ENCODE measurements at regions not wholly inside any gene's neighbourhood (a gene's known extent, or its start where the extent isn't known, plus 50 kb on each side); places are given as distances from the start of the nearest gene placed in this dataset.

GRCh38 chr15:95346721-95347475 is 983.6 kb upstream of the NR2F2 start:
- intact Hi-C loops (cut with DNase I): no loop called here
- no peak for DNase-seq

GRCh38 chr15:95347837-95348236 is 982.7 kb upstream of the NR2F2 start:
- intact Hi-C loops (cut with DNase I): no loop called here
- DNase-seq: no peak

- intact Hi-C loops (cut with DNase I): no loop called here
- DNase-seq: no peak
Measured at GRCh38 chr15:95350908-95351307, 979.6 kb upstream of the NR2F2 start.

- no peak for DNase-seq
Measured at GRCh38 chr15:95352631-95353187, 977.8 kb upstream of the NR2F2 start.

GRCh38 chr15:95353512-95353911 is 977.0 kb upstream of the NR2F2 start:
- intact Hi-C loops (cut with DNase I): no loop called here
- DNase-seq: no peak

More at GRCh38 chr15:95352631-95353187, 977.8 kb upstream of the NR2F2 start:
- intact Hi-C loops (cut with DNase I): no loop called here

- DNase-seq: no peak
- intact Hi-C loops (cut with DNase I): no loop called here
Measured at GRCh38 chr15:95359966-95360365, 970.5 kb upstream of the NR2F2 start.

- intact Hi-C loops (cut with DNase I): no loop called here
- DNase-seq: no peak
Measured at GRCh38 chr15:95362306-95362705, 968.2 kb upstream of the NR2F2 start.

- no peak for DNase-seq
- intact Hi-C loops (cut with DNase I): no loop called here
Measured at GRCh38 chr15:95363646-95364045, 966.9 kb upstream of the NR2F2 start.

GRCh38 chr15:95365511-95366107 is 964.9 kb upstream of the NR2F2 start:
- intact Hi-C loops (cut with DNase I): no loop called here
- no peak for DNase-seq

GRCh38 chr15:95368191-95368590 is 962.3 kb upstream of the NR2F2 start:
- DNase-seq: no peak
- intact Hi-C loops (cut with DNase I): no loop called here

- intact Hi-C loops (cut with DNase I): no loop called here
- no peak for DNase-seq
Measured at GRCh38 chr15:95368755-95369601, 961.5 kb upstream of the NR2F2 start.

GRCh38 chr15:95370291-95370690 is 960.2 kb upstream of the NR2F2 start:
- intact Hi-C loops (cut with DNase I): no loop called here
- DNase-seq: no peak

GRCh38 chr15:95371664-95372063 is 958.8 kb upstream of the NR2F2 start:
- intact Hi-C loops (cut with DNase I): no loop called here

GRCh38 chr15:95375281-95375680 is 955.2 kb upstream of the NR2F2 start:
- no peak for DNase-seq
- intact Hi-C loops (cut with DNase I): no loop called here

More at GRCh38 chr15:95371664-95372063, 958.8 kb upstream of the NR2F2 start:
- no peak for DNase-seq

GRCh38 chr15:95377258-95377852 is 953.1 kb upstream of the NR2F2 start:
- intact Hi-C loops (cut with DNase I): no loop called here
- no peak for DNase-seq

- intact Hi-C loops (cut with DNase I): no loop called here
- no peak for DNase-seq
Measured at GRCh38 chr15:95394186-95395067, 936.1 kb upstream of the NR2F2 start.

GRCh38 chr15:95400428-95400827 is 930.1 kb upstream of the NR2F2 start:
- no peak for DNase-seq
- intact Hi-C loops (cut with DNase I): no loop called here

GRCh38 chr15:95401587-95401986 is 928.9 kb upstream of the NR2F2 start:
- no peak for DNase-seq
- intact Hi-C loops (cut with DNase I): no loop called here

Data from head of caudate nucleus (tissue), 42 donors.